OCI-LY7 (cell line): ENCODE measurements at regions not wholly inside any gene's neighbourhood (a gene's known extent, or its start where the extent isn't known, plus 50 kb on each side); places are given as distances from the start of the nearest gene placed in this dataset.

Experiments used
- BruUV-seq: library from RNA; stranded (reverse); fragments of 400-500 nt; replicated peaks from 2 replicates; lab custom pipeline; 2021; lab: Mats Ljungman, UMichigan
- CTCF ChIA-PET: fragments of 300-600 bp; sonication (Branson Sonifier 250); formaldehyde crosslinking; loops from one replicate; lab custom pipeline; 2022; ENCODE audit warnings: antibody characterized with exemption; ENCODE audit not compliant: unreplicated experiment; lab: Charles Lee
- POLR2A ChIA-PET: fragments of 300-600 bp; sonication (Branson Sonifier 250); formaldehyde crosslinking; loops from one replicate; lab custom pipeline; 2022; ENCODE audit warnings: antibody characterized with exemption; lab: Charles Lee
- DNase-seq: peaks from one replicate; pipeline ENCODE4 v3.0.0-alpha.2; 2015; ENCODE audit warnings: low spot score
- H2AFZ ChIP-seq: fragments of 200-600 bp; sonication (generic), shearing (Covaris generic); 2 replicates; pipeline ENCODE4 v1.6.1; 2014; ENCODE audit warnings: mild to moderate bottlenecking, antibody characterized with exemption, low read length, moderate library complexity
- H3K27ac ChIP-seq: fragments of 200-600 bp; sonication (generic); 2 replicates; pipeline ENCODE4 v1.5.1; 2014; ENCODE audit warnings: mixed run types, low read depth, mild to moderate bottlenecking, moderate library complexity, low read length, inconsistent platforms; ENCODE audit not compliant: poor library complexity, severe bottlenecking
- H3K36me3 ChIP-seq: fragments of 200-600 bp; sonication (generic); 2 replicates; pipeline ENCODE4 v1.6.1; 2014; ENCODE audit warnings: mild to moderate bottlenecking, antibody characterized with exemption, low read length, moderate library complexity, mixed read lengths; ENCODE audit not compliant: insufficient read depth
- H3K4me1 ChIP-seq: fragments of 200-600 bp; sonication (generic); 2 replicates; pipeline ENCODE4 v1.5.1; 2014; ENCODE audit warnings: mild to moderate bottlenecking, low read length; ENCODE audit not compliant: insufficient read depth, poor library complexity, severe bottlenecking
- H3K4me2 ChIP-seq: fragments of 200-600 bp; sonication (generic); 2 replicates; pipeline ENCODE4 v1.6.1; 2014; ENCODE audit warnings: mild to moderate bottlenecking, low read length
- H3K4me3 ChIP-seq: fragments of 200-600 bp; sonication (generic); 2 replicates; pipeline ENCODE4 v1.5.1; 2014; ENCODE audit warnings: mild to moderate bottlenecking, low read depth, low read length; ENCODE audit not compliant: poor library complexity, severe bottlenecking
- H3K79me2 ChIP-seq: fragments of 200-600 bp; sonication (generic); 2 replicates; pipeline ENCODE4 v1.6.1; 2016; ENCODE audit warnings: low read depth, mild to moderate bottlenecking, low read length, moderate library complexity, mixed read lengths; ENCODE audit not compliant: insufficient read depth
- H3K9me2 ChIP-seq: fragments of 200-600 bp; sonication (generic); 2 replicates; pipeline ENCODE4 v1.6.1; 2016; ENCODE audit warnings: mild to moderate bottlenecking, low read length, mixed read lengths; ENCODE audit not compliant: insufficient read depth
- H3K9me3 ChIP-seq: fragments of 200-600 bp; sonication (generic); 2 replicates; pipeline ENCODE4 v1.6.1; 2014; ENCODE audit warnings: mild to moderate bottlenecking, mixed run types, low read length, mixed read lengths
- H4K20me1 ChIP-seq: fragments of 200-600 bp; sonication (generic); 2 replicates; pipeline ENCODE4 v1.6.1; 2014; ENCODE audit warnings: mild to moderate bottlenecking, antibody characterized with exemption, low read length, moderate library complexity, mixed read lengths; ENCODE audit not compliant: insufficient read depth
- CTCF ChIP-seq: fragments of 200-600 bp; sonication (generic); conservative IDR thresholded peaks from 2 replicates; pipeline ENCODE4 v1.5.1; 2014; ENCODE audit warnings: mild to moderate bottlenecking, antibody characterized with exemption, low read length, moderate library complexity, mixed read lengths
- EZH2phosphoT487 ChIP-seq: fragments of 200-600 bp; sonication (generic); IDR thresholded peaks from 2 replicates; pipeline ENCODE4 v1.6.1; 2018; ENCODE audit warnings: low read depth, borderline replicate concordance, mild to moderate bottlenecking, mixed run types, antibody characterized with exemption, low read length, moderate library complexity, mixed read lengths
- intact Hi-C: fragments of 100-400 bp; cut with micrococcal nuclease; formaldehyde crosslinking; loops from one replicate; pipeline ENCODE4 v1.10.0; 2022; ENCODE audit not compliant: unreplicated experiment

DNA sequence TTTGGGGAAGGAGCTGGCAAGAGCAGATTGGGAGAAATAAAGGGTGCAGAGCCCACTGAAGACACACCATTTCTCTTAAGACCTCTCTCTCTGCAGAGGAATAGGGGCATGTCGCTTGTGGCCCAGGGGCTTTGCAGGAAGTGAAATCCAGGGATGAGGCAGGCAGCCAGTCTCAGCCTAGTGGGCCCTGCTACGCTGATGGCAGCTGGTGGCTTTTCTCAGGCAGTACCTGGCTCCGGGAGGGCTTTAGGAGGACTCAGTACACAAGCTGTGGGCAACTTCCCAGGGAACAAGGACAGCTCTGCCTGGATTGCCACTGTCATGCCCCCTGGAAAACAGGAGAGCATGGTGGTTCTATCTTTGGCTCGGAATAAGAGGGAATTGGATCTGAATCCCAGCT lies 76.2 kb upstream of the NEURL1B start:
- POLR2A ChIA-PET, result no interaction called here
- Histone ChIP-seq H4K20me1 (no peaks in the 10 kb centered on the region), H3K4me2 (no peak overlapping the region), H3K27ac (no peak overlapping the region), H3K79me2 (no peaks in the 10 kb centered on the region), H3K9me3 (no peaks in the 10 kb centered on the region), H3K9me2 (no peaks in the 10 kb centered on the region), H3K4me1 (no peaks in the 10 kb centered on the region), H3K4me3 (no peak overlapping the region), H2AFZ (no peak overlapping the region), H3K36me3 (no peaks in the 10 kb centered on the region)
- no TSS peak for BruUV-seq
- DNase-seq, result no peak
- TF ChIP-seq CTCF (no peak), EZH2phosphoT487 (no peak)
- intact Hi-C loops, result no loop called here
- CTCF ChIA-PET, result no interaction called here

DNA sequence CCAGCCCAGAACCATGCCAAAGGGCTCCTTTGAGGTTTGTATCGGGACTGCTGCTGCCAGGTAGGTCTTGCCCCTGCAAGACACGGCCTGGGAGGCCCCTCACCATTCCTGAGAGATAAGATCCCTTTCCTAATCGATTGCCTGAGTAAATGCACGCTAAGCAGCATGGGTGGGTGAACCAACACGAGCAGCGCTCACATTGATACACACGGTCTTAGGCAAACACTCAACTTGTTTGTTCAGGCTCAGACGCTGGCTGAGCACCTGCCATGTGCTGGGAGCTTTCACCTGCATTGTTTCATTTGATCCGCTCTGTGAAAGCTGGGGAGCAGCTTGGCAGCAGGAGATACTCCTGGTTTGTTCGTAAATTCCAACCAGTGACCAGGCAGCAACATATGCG lies 76.9 kb upstream of the NEURL1B start:
- DNase-seq, result no peak
- TF ChIP-seq EZH2phosphoT487 (no peak), CTCF (no peak)
- H3K9me3 ChIP-seq, result no peaks in the 10 kb centered on the region
- no peak overlapping the region for H3K27ac ChIP-seq
- no TSS peak for BruUV-seq
- H3K79me2 ChIP-seq, result no peaks in the 10 kb centered on the region
- ChIA-PET CTCF (no interaction called here), POLR2A (interaction anchor here (0.5 kb wide), 1 partner anchor 25 kb away, joined by 3 read pairs; no protein-coding TSS in a partner anchor)
- no peak overlapping the region for H3K4me3 ChIP-seq
- H4K20me1 ChIP-seq, result no peaks in the 10 kb centered on the region
- intact Hi-C loops, result no loop called here
- no peak overlapping the region for H2AFZ ChIP-seq
- no peaks in the 10 kb centered on the region for H3K36me3 ChIP-seq
- H3K4me2 ChIP-seq, result no peak overlapping the region
- H3K9me2 ChIP-seq, result no peaks in the 10 kb centered on the region
- no peaks in the 10 kb centered on the region for H3K4me1 ChIP-seq

DNA sequence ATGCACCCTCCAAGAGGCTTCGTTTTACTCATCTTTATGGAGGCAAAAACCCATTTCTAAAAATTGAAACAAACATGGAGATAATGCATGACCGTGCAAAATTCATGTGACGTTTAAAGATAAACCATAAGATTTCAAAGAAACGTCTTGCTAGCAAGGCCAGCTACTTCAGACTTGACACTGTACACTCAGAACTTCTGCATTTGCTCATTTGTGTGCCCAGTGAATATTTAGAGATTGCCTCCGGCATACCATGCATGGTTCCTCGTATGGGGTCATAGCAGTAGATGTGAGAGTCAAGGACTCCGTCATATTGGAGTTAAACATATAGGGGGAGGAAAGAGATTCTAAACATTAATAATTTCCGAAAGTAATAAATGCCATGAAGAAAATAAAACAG lies 78.6 kb upstream of the NEURL1B start:
- intact Hi-C loops, result no loop called here
- no peaks in the 10 kb centered on the region for H3K79me2 ChIP-seq
- no peaks in the 10 kb centered on the region for H3K9me2 ChIP-seq
- POLR2A ChIA-PET, result no interaction called here
- no peaks in the 10 kb centered on the region for H4K20me1 ChIP-seq
- CTCF ChIA-PET, result no interaction called here
- no peak for TF ChIP-seq EZH2phosphoT487
- TF ChIP-seq CTCF, result no peak
- H3K4me2 ChIP-seq, result no peak overlapping the region
- H3K36me3 ChIP-seq, result no peaks in the 10 kb centered on the region
- no peak overlapping the region for H3K27ac ChIP-seq
- no peaks in the 10 kb centered on the region for H3K9me3 ChIP-seq
- no TSS peak for BruUV-seq
- DNase-seq, result no peak
- H3K4me1 ChIP-seq, result no peaks in the 10 kb centered on the region
- no peak overlapping the region for H3K4me3 ChIP-seq
- H2AFZ ChIP-seq, result no peak overlapping the region
